HFFc6 (cell line): ENCODE measurements at regions not wholly inside any gene's neighbourhood (a gene's known extent, or its start where the extent isn't known, plus 50 kb on each side); places are given as distances from the start of the nearest gene placed in this dataset.

ENCODE experiments used
- DNase-seq: peaks from one replicate; pipeline ENCODE4 v3.0.0-alpha.2; 2018
- H3K27ac Mint-ChIP-seq: 2 replicates; pipeline ENCODE4 v1.8.0; 2020; ENCODE audit warnings: mild to moderate bottlenecking, mixed read lengths
- H3K27me3 Mint-ChIP-seq: 2 replicates; pipeline ENCODE4 v1.8.0; 2021; ENCODE audit warnings: mild to moderate bottlenecking, moderate library complexity, mixed read lengths; ENCODE audit not compliant: insufficient read depth
- H3K36me3 Mint-ChIP-seq: 2 replicates; pipeline ENCODE4 v1.8.0; 2021; ENCODE audit warnings: low read depth, mixed read lengths
- H3K4me1 Mint-ChIP-seq: 2 replicates; pipeline ENCODE4 v1.8.0; 2020; ENCODE audit warnings: low read depth, mixed read lengths
- H3K4me3 Mint-ChIP-seq: 2 replicates; pipeline ENCODE4 v1.8.0; 2020; ENCODE audit warnings: mild to moderate bottlenecking, moderate library complexity, mixed read lengths
- H3K9me3 Mint-ChIP-seq: 2 replicates; pipeline ENCODE4 v1.8.0; 2020; ENCODE audit warnings: mild to moderate bottlenecking, mixed read lengths
- TF ChIP-seq, protein P1 (sequence below): fragments of 200-600 bp; sonication (generic); IDR thresholded peaks from 2 replicates; pipeline ENCODE4 v1.5.0; 2021; ENCODE audit warnings: antibody characterized with exemption, mild to moderate bottlenecking

DNA sequence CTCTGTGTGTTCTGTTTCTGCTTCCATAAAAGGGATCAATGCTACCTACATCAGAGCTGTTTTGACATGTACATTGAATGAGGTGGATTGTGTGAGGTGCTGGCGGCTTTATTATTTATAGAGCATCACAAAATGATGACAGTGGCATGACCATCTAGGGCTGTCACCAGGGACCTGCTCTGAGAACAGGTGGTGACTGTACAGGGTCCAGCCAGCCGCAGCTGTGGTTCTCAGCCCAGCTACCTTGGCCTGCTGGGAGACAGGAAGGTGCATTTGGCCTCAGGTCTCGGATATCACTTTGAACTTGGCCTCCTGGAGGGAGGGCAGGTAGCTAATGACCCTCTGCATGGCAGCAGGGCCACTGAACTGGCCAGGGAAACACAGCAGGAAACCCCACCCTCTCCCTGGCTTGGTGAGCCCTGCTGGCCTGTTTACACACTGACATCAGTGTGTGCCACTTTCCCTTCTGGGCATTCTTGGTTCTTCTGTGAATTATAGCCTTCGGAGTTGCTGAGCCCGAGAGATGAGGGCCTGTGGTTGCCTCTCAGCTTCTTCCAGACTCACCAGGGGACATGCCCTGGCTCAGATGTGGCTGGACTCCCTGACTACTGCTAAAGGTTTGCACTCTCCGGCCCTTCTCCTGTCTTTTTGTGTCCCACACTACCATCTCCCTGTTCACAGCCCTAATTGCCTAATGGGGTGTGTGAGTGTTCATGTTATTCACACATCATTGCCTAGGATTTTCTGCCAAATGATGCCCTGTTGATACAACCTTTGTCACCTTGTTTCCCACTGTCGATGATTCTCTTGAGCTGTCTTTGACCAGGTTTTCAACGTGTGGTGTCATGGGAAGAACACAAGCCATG, 109.2 kb upstream of the RAB12 start:
- H3K9me3 Mint-ChIP-seq, result no peaks in the 10 kb centered on the region
- TF ChIP-seq, protein P1, sequence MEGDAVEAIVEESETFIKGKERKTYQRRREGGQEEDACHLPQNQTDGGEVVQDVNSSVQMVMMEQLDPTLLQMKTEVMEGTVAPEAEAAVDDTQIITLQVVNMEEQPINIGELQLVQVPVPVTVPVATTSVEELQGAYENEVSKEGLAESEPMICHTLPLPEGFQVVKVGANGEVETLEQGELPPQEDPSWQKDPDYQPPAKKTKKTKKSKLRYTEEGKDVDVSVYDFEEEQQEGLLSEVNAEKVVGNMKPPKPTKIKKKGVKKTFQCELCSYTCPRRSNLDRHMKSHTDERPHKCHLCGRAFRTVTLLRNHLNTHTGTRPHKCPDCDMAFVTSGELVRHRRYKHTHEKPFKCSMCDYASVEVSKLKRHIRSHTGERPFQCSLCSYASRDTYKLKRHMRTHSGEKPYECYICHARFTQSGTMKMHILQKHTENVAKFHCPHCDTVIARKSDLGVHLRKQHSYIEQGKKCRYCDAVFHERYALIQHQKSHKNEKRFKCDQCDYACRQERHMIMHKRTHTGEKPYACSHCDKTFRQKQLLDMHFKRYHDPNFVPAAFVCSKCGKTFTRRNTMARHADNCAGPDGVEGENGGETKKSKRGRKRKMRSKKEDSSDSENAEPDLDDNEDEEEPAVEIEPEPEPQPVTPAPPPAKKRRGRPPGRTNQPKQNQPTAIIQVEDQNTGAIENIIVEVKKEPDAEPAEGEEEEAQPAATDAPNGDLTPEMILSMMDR, result no peak
- no peaks in the 10 kb centered on the region for H3K4me1 Mint-ChIP-seq
- DNase-seq, result no peak
- H3K27ac Mint-ChIP-seq, result no peak overlapping the region
- H3K4me3 Mint-ChIP-seq, result no peak overlapping the region
- peaks cover 46% of the 10 kb centered on the region for H3K27me3 Mint-ChIP-seq
- no peaks in the 10 kb centered on the region for H3K36me3 Mint-ChIP-seq

DNA sequence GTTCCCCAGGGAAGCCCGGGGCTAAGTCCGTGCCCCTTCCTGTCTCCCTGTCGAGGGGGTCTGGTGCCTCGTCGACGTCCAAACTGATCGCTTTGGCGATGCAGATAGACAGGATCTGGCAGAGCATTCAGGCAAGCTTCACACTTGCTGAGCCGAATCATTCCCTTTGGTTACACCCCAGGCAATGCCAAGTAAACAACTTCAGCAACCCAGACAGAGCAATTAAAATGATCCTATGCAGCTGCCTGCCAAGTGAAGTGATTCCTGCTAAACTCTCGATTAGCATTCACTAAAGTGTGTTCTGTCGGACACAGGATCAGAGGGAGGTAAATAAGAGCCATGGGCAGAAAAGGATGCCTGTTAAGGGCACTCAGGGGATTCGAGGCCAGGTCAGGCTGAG, 108.2 kb upstream of the RAB12 start:
- Mint-ChIP-seq H3K36me3 (no peaks in the 10 kb centered on the region), H3K27me3 (peaks cover 40% of the 10 kb centered on the region), H3K27ac (no peak overlapping the region), H3K4me1 (no peaks in the 10 kb centered on the region), H3K4me3 (no peak overlapping the region), H3K9me3 (no peaks in the 10 kb centered on the region)
- no peak for DNase-seq
- TF ChIP-seq, protein P1, result no peak

DNA sequence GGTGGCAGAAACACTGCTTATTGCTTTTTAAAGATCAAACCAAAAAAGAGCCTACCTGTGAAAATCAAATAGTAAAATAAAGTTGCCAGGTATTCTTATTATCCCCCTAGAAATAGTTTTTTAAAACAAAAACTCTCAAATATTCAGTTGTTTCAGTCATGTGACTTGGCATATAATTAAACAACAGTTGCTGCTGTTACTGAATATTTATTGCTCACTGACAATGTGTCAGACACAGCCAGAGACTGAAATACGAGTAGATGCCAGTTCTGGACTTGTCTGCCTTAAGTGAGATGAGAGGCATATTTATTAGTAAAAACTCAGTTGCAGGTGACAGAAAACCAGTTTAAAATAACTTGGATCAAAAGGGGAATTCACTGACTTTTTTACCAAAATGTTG, 106.0 kb upstream of the RAB12 start:
- 0 out of 2 replicates have a peak, but pooled peaks cover 4% of the 10 kb centered on the region for H3K4me1 Mint-ChIP-seq
- peaks cover 34% of the 10 kb centered on the region for H3K27me3 Mint-ChIP-seq
- H3K9me3 Mint-ChIP-seq, result no peaks in the 10 kb centered on the region
- H3K27ac Mint-ChIP-seq, result no peak overlapping the region
- H3K36me3 Mint-ChIP-seq, result no peaks in the 10 kb centered on the region
- DNase-seq, result no peak
- TF ChIP-seq, protein P1, result no peak
- no peak overlapping the region for H3K4me3 Mint-ChIP-seq

- Mint-ChIP-seq H3K36me3 (no peaks in the 10 kb centered on the region), H3K9me3 (no peaks in the 10 kb centered on the region), H3K27ac (no peak overlapping the region), H3K4me1 (0 out of 2 replicates have a peak, but pooled peaks cover 6% of the 10 kb centered on the region), H3K4me3 (no peak overlapping the region), H3K27me3 (peaks cover 31% of the 10 kb centered on the region)
- DNase-seq, result no peak
- TF ChIP-seq, protein P1, result no peak
Observed at GRCh38 chr18:8504424-8504823, 104.8 kb upstream of the RAB12 start.

DNA sequence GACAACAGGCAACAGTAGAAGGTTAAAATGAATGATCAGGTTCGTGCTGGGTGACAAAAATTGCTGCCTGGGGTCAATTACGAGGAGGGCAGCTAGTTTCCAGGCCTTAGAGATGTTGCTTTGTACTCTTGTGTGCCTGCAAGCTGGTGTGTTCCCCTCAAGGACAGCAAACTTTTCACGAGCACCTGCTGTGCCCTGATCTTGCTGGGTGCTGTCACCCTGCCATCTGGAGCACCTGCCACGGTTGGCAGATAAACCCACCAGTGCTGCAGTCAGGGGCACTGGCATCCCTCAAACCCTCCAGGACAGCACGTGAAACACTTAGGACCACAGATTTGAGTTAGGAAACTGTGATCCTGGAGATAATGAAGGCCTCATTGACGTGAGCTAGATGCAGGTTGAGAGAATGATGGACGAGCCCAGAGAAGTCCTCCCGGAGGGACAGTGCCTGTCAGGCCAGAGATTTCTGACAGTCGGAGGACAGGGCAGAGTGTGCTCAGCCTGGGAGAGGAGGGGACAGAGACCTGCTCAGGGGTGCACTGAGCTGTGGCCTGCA, 104.3 kb upstream of the RAB12 start:
- no peak for DNase-seq
- Mint-ChIP-seq H3K4me1 (0 out of 2 replicates have a peak, but pooled peaks cover 6% of the 10 kb centered on the region), H3K4me3 (no peak overlapping the region)

More for the DNA sequence above, 104.3 kb upstream of the RAB12 start:
- peaks cover 35% of the 10 kb centered on the region for H3K27me3 Mint-ChIP-seq
- no peak overlapping the region for H3K27ac Mint-ChIP-seq
- TF ChIP-seq, protein P1, result no peak
- H3K36me3 Mint-ChIP-seq, result no peaks in the 10 kb centered on the region
- H3K9me3 Mint-ChIP-seq, result no peaks in the 10 kb centered on the region
